ENCODE measurements at regions not wholly inside any gene's neighbourhood (a gene's known extent, or its start where the extent isn't known, plus 50 kb on each side); places are given as distances from the start of the nearest gene placed in this dataset.

DNA sequence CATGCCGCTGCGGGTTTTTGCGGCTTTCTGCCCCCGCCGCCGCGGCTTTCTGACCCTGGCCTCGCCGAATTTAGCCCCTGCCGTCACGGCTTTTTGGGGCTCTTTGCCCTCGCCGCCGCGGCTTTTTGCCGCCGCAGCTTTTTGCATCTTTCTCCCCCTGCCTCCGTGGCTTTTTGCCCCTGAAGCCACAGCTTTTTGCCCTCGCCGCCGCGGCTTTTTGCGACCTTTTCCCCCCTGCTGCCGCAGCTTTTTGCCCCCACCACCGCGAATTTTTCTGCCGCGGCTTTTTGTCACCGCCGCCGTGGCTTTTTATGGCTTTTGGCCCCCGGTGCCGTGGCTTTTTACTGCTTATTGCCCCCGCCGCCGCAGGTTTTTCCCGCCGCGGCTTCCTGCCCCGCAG lies 636.5 kb downstream of the ZNF716 start:
- TF ChIP-seq CTCF (IDR thresholded peaks at IDR 0.05) (no peak), POLR2A (IDR thresholded peaks at IDR 0.05) (no peak)
